K562 (cell line): ENCODE measurements at regions not wholly inside any gene's neighbourhood (a gene's known extent, or its start where the extent isn't known, plus 50 kb on each side); places are given as distances from the start of the nearest gene placed in this dataset.

Experiments used
- DMBX1 ChIP-seq: fragments of 250-450 bp; sonication (Bioruptor Pico); IDR thresholded peaks from 2 replicates; pipeline ENCODE4 v1.8.0; 2022; ENCODE audit warnings: inconsistent platforms, mild to moderate bottlenecking, moderate library complexity, borderline replicate concordance
- E2F8 ChIP-seq: fragments of 450-650 bp; IDR thresholded peaks from 2 replicates; pipeline ENCODE4 v1.7.1; 2018; ENCODE audit warnings: mild to moderate bottlenecking, low read depth; ENCODE audit not compliant: partially characterized antibody
- ETV1 ChIP-seq: fragments of 450-650 bp; conservative IDR thresholded peaks from 2 replicates; pipeline ENCODE4 v1.6.1; 2016; ENCODE audit warnings: missing genetic modification characterization, control low read depth, low read depth, missing compliant biosample characterization
- GABPB2 ChIP-seq: fragments of 250-450 bp; sonication (Bioruptor Pico); conservative IDR thresholded peaks from 2 replicates; pipeline ENCODE4 v1.5.1; 2021; ENCODE audit warnings: mild to moderate bottlenecking
- GATAD2B ChIP-seq: fragments of 450-650 bp; IDR thresholded peaks from 2 replicates; pipeline ENCODE4 v1.6.1; 2017; ENCODE audit warnings: mild to moderate bottlenecking, borderline replicate concordance
- IRF1 ChIP-seq: sonication (generic); formaldehyde crosslinking; IDR thresholded peaks from 2 replicates; pipeline ENCODE4 v1.8.0; 2022; ENCODE audit warnings: missing genetic modification reagents, mild to moderate bottlenecking, borderline replicate concordance
- MCM3 ChIP-seq: fragments of 450-650 bp; IDR thresholded peaks from 2 replicates; pipeline ENCODE4 v1.6.1; 2016
- NCOA1 ChIP-seq: fragments of 450-650 bp; IDR thresholded peaks from 2 replicates; pipeline ENCODE4 v1.6.1; 2016; ENCODE audit warnings: low read depth
- NCOR1 ChIP-seq: fragments of 450-650 bp; IDR thresholded peaks from 2 replicates; pipeline ENCODE4 v1.6.1; 2016; ENCODE audit warnings: mild to moderate bottlenecking, moderate library complexity
- PCBP2 ChIP-seq: fragments of 200-400 bp; formaldehyde crosslinking; IDR thresholded peaks from 2 replicates; pipeline ENCODE4 v1.6.1; 2018; ENCODE audit warnings: low read length, low read depth, mild to moderate bottlenecking, moderate library complexity; ENCODE audit not compliant: poor library complexity, severe bottlenecking
- PTRF ChIP-seq: fragments of 450-650 bp; IDR thresholded peaks from 2 replicates; pipeline ENCODE4 v1.6.1; 2016; ENCODE audit warnings: mild to moderate bottlenecking, missing genetic modification characterization, missing compliant biosample characterization
- RAD51 ChIP-seq: fragments of 450-650 bp; IDR thresholded peaks from 2 replicates; pipeline ENCODE4 v1.7.1; 2016; ENCODE audit warnings: low read depth, mild to moderate bottlenecking, borderline replicate concordance
- RBM25 ChIP-seq: fragments of 200-400 bp; formaldehyde crosslinking; IDR thresholded peaks from 2 replicates; pipeline ENCODE4 v1.6.1; 2018; ENCODE audit warnings: low read length, low read depth, moderate library complexity; ENCODE audit not compliant: severe bottlenecking
- SAFB ChIP-seq: fragments of 200-400 bp; formaldehyde crosslinking; IDR thresholded peaks from 2 replicates; pipeline ENCODE4 v1.6.1; 2017; ENCODE audit warnings: low read depth, low read length, borderline replicate concordance
- SMAD2 ChIP-seq: fragments of 150-350 bp; IDR thresholded peaks from 2 replicates; pipeline ENCODE4 v1.6.1; 2014; ENCODE audit warnings: low read depth, mild to moderate bottlenecking, low read length
- TAF1 ChIP-seq: IDR thresholded peaks from 2 replicates; pipeline ENCODE4 v1.6.1; 2011; ENCODE audit warnings: mild to moderate bottlenecking, low read length, moderate library complexity; ENCODE audit not compliant: insufficient read depth, control insufficient read depth, severe bottlenecking; ENCODE audit errors: extremely low read depth
- U2AF2 ChIP-seq: fragments of 200-400 bp; formaldehyde crosslinking; optimal IDR thresholded peaks from 2 replicates; pipeline ENCODE3; 2017; ENCODE audit warnings: low read depth, mild to moderate bottlenecking, low read length
- ZFX ChIP-seq: sonication (generic); formaldehyde crosslinking; IDR thresholded peaks from 2 replicates; pipeline ENCODE4 v1.8.0; 2022; ENCODE audit warnings: mild to moderate bottlenecking, missing genetic modification reagents, moderate library complexity
- ZNF212 ChIP-seq: fragments of 450-650 bp; formaldehyde crosslinking; IDR thresholded peaks from 2 replicates; pipeline ENCODE4 v1.4.0; 2020; ENCODE audit warnings: mild to moderate bottlenecking
- ZNF274 ChIP-seq: IDR thresholded peaks from 2 replicates; pipeline ENCODE4 v1.6.1; 2011; ENCODE audit warnings: low read depth, mild to moderate bottlenecking, low read length, moderate library complexity, borderline replicate concordance
- ZNF589 ChIP-seq: fragments of 200-800 bp; sonication (Bioruptor generic); IDR thresholded peaks from 2 replicates; pipeline ENCODE4 v1.6.1; 2016; ENCODE audit warnings: low read depth, missing genetic modification characterization, missing compliant biosample characterization
- ZNF699 ChIP-seq: fragments of 250-450 bp; sonication (Bioruptor Pico); IDR thresholded peaks from 2 replicates; pipeline ENCODE4 v1.8.0; 2021; ENCODE audit warnings: mild to moderate bottlenecking, moderate library complexity; ENCODE audit not compliant: insufficient replicate concordance
- ZNF778 ChIP-seq: fragments of 450-650 bp; formaldehyde crosslinking; IDR thresholded peaks from 2 replicates; pipeline ENCODE4 v1.4.0; 2020; ENCODE audit warnings: mild to moderate bottlenecking, moderate library complexity
- TF ChIP-seq, protein P1 (sequence below): fragments of 250-450 bp; sonication (Bioruptor Pico); IDR thresholded peaks from 2 replicates; pipeline ENCODE4 v1.8.0; 2022; ENCODE audit warnings: moderate library complexity, mild to moderate bottlenecking, inconsistent platforms

GRCh38 chr1:244224487-244225430 lies 173.7 kb downstream of the ZBTB18 start (continued):
- 0 out of 2 replicates have a peak, but pooled peaks have one; percentile 14 for TF ChIP-seq DMBX1 (CRISPR knock-in tag)
- no peak for TF ChIP-seq GATAD2B
- no peak for TF ChIP-seq ZNF699 (CRISPR knock-in tag)
- TF ChIP-seq PCBP2: no peak
- TF ChIP-seq ZNF589 (CRISPR knock-in tag): peak; percentile 80
- no peak for TF ChIP-seq SMAD2
- no peak for TF ChIP-seq NCOR1
- no peak for TF ChIP-seq SAFB
- no peak for TF ChIP-seq TAF1
- TF ChIP-seq PTRF (tag): no peak
- TF ChIP-seq RAD51: no peak
- TF ChIP-seq, protein P1, sequence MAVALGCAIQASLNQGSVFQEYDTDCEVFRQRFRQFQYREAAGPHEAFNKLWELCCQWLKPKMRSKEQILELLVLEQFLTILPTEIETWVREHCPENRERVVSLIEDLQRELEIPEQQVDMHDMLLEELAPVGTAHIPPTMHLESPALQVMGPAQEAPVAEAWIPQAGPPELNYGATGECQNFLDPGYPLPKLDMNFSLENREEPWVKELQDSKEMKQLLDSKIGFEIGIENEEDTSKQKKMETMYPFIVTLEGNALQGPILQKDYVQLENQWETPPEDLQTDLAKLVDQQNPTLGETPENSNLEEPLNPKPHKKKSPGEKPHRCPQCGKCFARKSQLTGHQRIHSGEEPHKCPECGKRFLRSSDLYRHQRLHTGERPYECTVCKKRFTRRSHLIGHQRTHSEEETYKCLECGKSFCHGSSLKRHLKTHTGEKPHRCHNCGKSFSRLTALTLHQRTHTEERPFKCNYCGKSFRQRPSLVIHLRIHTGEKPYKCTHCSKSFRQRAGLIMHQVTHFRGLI (CRISPR knock-in tag): no peak
- peak; percentile 25; the same call in 1 of the 2 replicates for TF ChIP-seq ETV1 (tag)
- no peak for TF ChIP-seq ZNF778 (CRISPR knock-in tag)
- no peak for TF ChIP-seq ZNF274
- no peak for TF ChIP-seq ZFX (CRISPR knock-in tag)
- no peak for TF ChIP-seq IRF1 (CRISPR knock-in tag)
- no peak for TF ChIP-seq MCM3
- no peak for TF ChIP-seq GABPB2
- TF ChIP-seq ZNF212 (CRISPR knock-in tag): no peak
- no peak for TF ChIP-seq NCOA1
- TF ChIP-seq U2AF2: no peak
- no peak for TF ChIP-seq RBM25
- no peak for TF ChIP-seq E2F8
